ENCODE measurements at regions not wholly inside any gene's neighbourhood (a gene's known extent, or its start where the extent isn't known, plus 50 kb on each side); places are given as distances from the start of the nearest gene placed in this dataset.

DNA sequence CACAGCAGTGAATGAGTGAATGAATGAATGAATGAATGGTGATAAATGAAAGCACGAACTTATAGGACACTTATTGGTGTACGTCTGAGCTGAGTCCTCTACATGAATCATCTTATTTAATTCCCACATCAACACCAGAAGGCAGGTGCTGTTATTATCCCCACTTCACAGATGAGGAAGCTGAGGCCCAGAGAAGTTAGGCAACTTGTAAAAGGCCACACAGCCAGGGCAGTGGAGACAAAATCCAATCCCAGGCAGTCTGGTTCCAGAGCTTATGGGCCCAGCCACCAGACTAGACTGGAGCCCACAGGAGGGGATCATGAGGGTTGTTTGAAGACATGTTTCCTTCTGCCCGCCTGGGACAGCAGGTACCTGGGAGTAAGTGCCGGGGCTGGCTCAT, 364.0 kb downstream of the MN1 start:
- TF ChIP-seq, protein P1, sequence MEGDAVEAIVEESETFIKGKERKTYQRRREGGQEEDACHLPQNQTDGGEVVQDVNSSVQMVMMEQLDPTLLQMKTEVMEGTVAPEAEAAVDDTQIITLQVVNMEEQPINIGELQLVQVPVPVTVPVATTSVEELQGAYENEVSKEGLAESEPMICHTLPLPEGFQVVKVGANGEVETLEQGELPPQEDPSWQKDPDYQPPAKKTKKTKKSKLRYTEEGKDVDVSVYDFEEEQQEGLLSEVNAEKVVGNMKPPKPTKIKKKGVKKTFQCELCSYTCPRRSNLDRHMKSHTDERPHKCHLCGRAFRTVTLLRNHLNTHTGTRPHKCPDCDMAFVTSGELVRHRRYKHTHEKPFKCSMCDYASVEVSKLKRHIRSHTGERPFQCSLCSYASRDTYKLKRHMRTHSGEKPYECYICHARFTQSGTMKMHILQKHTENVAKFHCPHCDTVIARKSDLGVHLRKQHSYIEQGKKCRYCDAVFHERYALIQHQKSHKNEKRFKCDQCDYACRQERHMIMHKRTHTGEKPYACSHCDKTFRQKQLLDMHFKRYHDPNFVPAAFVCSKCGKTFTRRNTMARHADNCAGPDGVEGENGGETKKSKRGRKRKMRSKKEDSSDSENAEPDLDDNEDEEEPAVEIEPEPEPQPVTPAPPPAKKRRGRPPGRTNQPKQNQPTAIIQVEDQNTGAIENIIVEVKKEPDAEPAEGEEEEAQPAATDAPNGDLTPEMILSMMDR (IDR thresholded peaks at IDR 0.05; ENCODE audit: low read depth, low read length) = no peak
- no peak for TF ChIP-seq EZH2phosphoT487 (IDR thresholded peaks at IDR 0.05; ENCODE audit: low read depth)
